Caco-2 (cell line): ENCODE measurements at regions not wholly inside any gene's neighbourhood (a gene's known extent, or its start where the extent isn't known, plus 50 kb on each side); places are given as distances from the start of the nearest gene placed in this dataset.

Experiments used
- BruUV-seq: library from RNA; stranded (reverse); fragments of 400-500 nt; replicated peaks from 2 replicates; lab custom pipeline; 2021; lab: Mats Ljungman, UMichigan
- CTCF ChIA-PET: fragments of 300-600 bp; sonication (Branson Sonifier 250); formaldehyde crosslinking; loops from one replicate; lab custom pipeline; 2022; ENCODE audit warnings: antibody characterized with exemption; lab: Charles Lee
- POLR2A ChIA-PET: fragments of 300-600 bp; sonication (Branson Sonifier 250); formaldehyde crosslinking; loops from one replicate; lab custom pipeline; 2022; ENCODE audit warnings: antibody characterized with exemption; lab: Charles Lee
- DNase-seq, 2 experiments: peaks; one replicate each; pipeline versions ENCODE4 v3.0.0 to v3.0.0-alpha.2; 2020 to 2022
- H3K27me3 ChIP-seq: replicated peaks from 2 replicates; pipeline ENCODE4 v1.6.0; 2011; ENCODE audit warnings: low read length; ENCODE audit not compliant: control insufficient read depth, insufficient read depth
- H3K36me3 ChIP-seq: 2 replicates; pipeline ENCODE4 v1.5.1; 2011; ENCODE audit warnings: low read length; ENCODE audit not compliant: control insufficient read depth, insufficient read depth
- H3K4me1 ChIP-seq: fragments of 250-450 bp; sonication (Bioruptor Pico); 2 replicates; pipeline ENCODE4 v1.5.1; 2020; ENCODE audit warnings: mild to moderate bottlenecking
- H3K4me3 ChIP-seq: 2 replicates; pipeline ENCODE4 v1.5.1; 2011; ENCODE audit warnings: low read depth, mild to moderate bottlenecking, control low read depth, low read length
- H3K9me3 ChIP-seq: fragments of 250-450 bp; sonication (Bioruptor Pico); 2 replicates; pipeline ENCODE4 v1.5.1; 2020; ENCODE audit warnings: mild to moderate bottlenecking, moderate library complexity
- H3K27ac Mint-ChIP-seq: one replicate; pipeline ENCODE4 v1.8.0; 2022; ENCODE audit warnings: mixed read lengths; ENCODE audit not compliant: unreplicated experiment
- H3K27me3 Mint-ChIP-seq: one replicate; pipeline ENCODE4 v1.8.0; 2022; ENCODE audit warnings: mixed read lengths; ENCODE audit not compliant: insufficient read depth, unreplicated experiment
- H3K36me3 Mint-ChIP-seq: one replicate; pipeline ENCODE4 v1.8.0; 2022; ENCODE audit warnings: mild to moderate bottlenecking, mixed read lengths; ENCODE audit not compliant: insufficient read depth, unreplicated experiment
- H3K4me1 Mint-ChIP-seq: one replicate; pipeline ENCODE4 v1.8.0; 2022; ENCODE audit warnings: low read depth, mixed read lengths; ENCODE audit not compliant: unreplicated experiment
- H3K4me3 Mint-ChIP-seq: one replicate; pipeline ENCODE4 v1.8.0; 2022; ENCODE audit warnings: mild to moderate bottlenecking, moderate library complexity, mixed read lengths; ENCODE audit not compliant: unreplicated experiment
- H3K9me3 Mint-ChIP-seq: one replicate; pipeline ENCODE4 v1.8.0; 2022; ENCODE audit warnings: mixed read lengths; ENCODE audit not compliant: unreplicated experiment
- intact Hi-C: fragments of 100-400 bp; cut with micrococcal nuclease; formaldehyde crosslinking; loops from one replicate; pipeline ENCODE4 v1.10.0; 2022; ENCODE audit not compliant: unreplicated experiment
- TF ChIP-seq, protein P1 (sequence below), 2 experiments: fragments of 200-600 bp in 1 of 2; IDR thresholded peaks; 1 replicate in 1 of 2; 2 replicates in 1 of 2; pipeline versions ENCODE4 v1.5.1 to v1.8.0; 2011 to 2022; ENCODE audit warnings: antibody characterized with exemption in 1 of 2, control low read depth in 1 of 2, inconsistent platforms in 1 of 2, low read depth in 1 of 2, low read length in 1 of 2, mild to moderate bottlenecking in 1 of 2, moderate library complexity in 1 of 2; ENCODE audit not compliant: insufficient read depth in 1 of 2, severe bottlenecking in 1 of 2, unreplicated experiment in 1 of 2

DNA sequence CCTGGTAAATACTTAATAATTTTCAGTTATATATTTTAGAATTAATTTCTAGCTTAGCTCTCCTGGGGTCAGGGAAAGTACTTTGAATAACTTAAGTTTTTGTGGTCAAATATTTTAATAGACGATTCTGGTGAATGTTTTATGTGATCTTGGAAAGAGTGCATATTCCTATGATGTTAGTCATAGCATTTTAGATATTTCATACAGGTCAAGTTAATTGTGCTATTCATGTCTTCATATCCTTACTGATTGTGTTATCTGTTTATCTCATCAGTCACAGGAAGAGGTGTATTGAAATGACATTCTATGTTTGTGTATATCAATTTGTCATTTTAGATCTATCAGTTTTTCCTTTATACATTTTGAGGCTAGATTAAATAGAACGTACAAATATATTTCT is 576.2 kb downstream of the CPS1 start:
- Mint-ChIP-seq H3K27ac (no peak overlapping the region), H3K27me3 (no peaks in the 10 kb centered on the region), H3K4me3 (no peak overlapping the region), H3K36me3 (no peaks in the 10 kb centered on the region), H3K4me1 (no peaks in the 10 kb centered on the region), H3K9me3 (peaks cover 10% of the 10 kb centered on the region)
- no peak for DNase-seq
- POLR2A ChIA-PET = no interaction called here
- BruUV-seq = no TSS peak
- intact Hi-C loops = no loop called here
- Histone ChIP-seq H3K27me3 (no peaks in the 10 kb centered on the region), H3K9me3 (no peaks in the 10 kb centered on the region), H3K36me3 (no peaks in the 10 kb centered on the region), H3K4me3 (no peak overlapping the region), H3K4me1 (no peaks in the 10 kb centered on the region)
- CTCF ChIA-PET = no interaction called here
- TF ChIP-seq, protein P1, sequence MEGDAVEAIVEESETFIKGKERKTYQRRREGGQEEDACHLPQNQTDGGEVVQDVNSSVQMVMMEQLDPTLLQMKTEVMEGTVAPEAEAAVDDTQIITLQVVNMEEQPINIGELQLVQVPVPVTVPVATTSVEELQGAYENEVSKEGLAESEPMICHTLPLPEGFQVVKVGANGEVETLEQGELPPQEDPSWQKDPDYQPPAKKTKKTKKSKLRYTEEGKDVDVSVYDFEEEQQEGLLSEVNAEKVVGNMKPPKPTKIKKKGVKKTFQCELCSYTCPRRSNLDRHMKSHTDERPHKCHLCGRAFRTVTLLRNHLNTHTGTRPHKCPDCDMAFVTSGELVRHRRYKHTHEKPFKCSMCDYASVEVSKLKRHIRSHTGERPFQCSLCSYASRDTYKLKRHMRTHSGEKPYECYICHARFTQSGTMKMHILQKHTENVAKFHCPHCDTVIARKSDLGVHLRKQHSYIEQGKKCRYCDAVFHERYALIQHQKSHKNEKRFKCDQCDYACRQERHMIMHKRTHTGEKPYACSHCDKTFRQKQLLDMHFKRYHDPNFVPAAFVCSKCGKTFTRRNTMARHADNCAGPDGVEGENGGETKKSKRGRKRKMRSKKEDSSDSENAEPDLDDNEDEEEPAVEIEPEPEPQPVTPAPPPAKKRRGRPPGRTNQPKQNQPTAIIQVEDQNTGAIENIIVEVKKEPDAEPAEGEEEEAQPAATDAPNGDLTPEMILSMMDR (IDR thresholded peaks at IDR 0.05; ENCODE audit: insufficient read depth in 1 of 2, low read depth in 1 of 2, low read length in 1 of 2, severe bottlenecking in 1 of 2, unreplicated experiment in 1 of 2) = no peak

DNA sequence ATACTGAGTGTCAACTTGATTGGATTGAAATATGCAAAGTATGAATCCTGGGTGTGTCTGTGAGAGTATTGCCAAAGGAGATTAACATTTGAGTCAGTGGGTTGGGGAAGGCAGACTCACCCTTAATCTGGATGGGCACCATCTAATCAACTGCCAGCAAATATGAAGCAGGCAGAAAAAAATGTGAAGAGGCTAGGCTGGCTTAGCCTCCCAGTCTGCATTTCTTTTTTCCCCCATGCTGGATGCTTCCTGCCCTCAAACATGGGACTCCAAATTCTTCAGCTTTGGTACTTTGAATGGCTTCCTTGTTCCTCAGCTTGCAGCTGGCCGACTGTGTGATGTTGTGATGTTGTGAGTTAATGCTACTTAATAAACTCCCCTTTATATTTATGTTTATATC is 577.4 kb downstream of the CPS1 start:
- POLR2A ChIA-PET = no interaction called here
- Mint-ChIP-seq H3K27me3 (no peaks in the 10 kb centered on the region), H3K27ac (no peak overlapping the region), H3K4me3 (no peak overlapping the region), H3K4me1 (no peaks in the 10 kb centered on the region), H3K36me3 (no peaks in the 10 kb centered on the region), H3K9me3 (peaks cover 17% of the 10 kb centered on the region)
- BruUV-seq = no TSS peak
- H3K27me3 ChIP-seq = no peaks in the 10 kb centered on the region
- no peaks in the 10 kb centered on the region for H3K4me1 ChIP-seq
- TF ChIP-seq, protein P1 (IDR thresholded peaks at IDR 0.05; ENCODE audit: insufficient read depth in 1 of 2, low read depth in 1 of 2, low read length in 1 of 2, severe bottlenecking in 1 of 2, unreplicated experiment in 1 of 2) = no peak
- DNase-seq = no peak
- intact Hi-C loops = no loop called here
- no peak overlapping the region for H3K4me3 ChIP-seq
- CTCF ChIA-PET = no interaction called here
- H3K36me3 ChIP-seq = no peaks in the 10 kb centered on the region
- no peaks in the 10 kb centered on the region for H3K9me3 ChIP-seq

GRCh38 chr2:211138551-211138950 is 582.2 kb downstream of the CPS1 start:
- intact Hi-C loops = no loop called here
- Histone ChIP-seq H3K27me3 (no peaks in the 10 kb centered on the region), H3K9me3 (no peaks in the 10 kb centered on the region), H3K4me3 (no peak overlapping the region), H3K36me3 (no peaks in the 10 kb centered on the region), H3K4me1 (no peaks in the 10 kb centered on the region)
- POLR2A ChIA-PET = no interaction called here
- Mint-ChIP-seq H3K4me3 (no peak overlapping the region), H3K27ac (no peak overlapping the region), H3K36me3 (no peaks in the 10 kb centered on the region), H3K9me3 (peaks cover 17% of the 10 kb centered on the region), H3K4me1 (no peaks in the 10 kb centered on the region), H3K27me3 (peaks cover under 1% of the 10 kb centered on the region)
- CTCF ChIA-PET = no interaction called here
- TF ChIP-seq, protein P1 (IDR thresholded peaks at IDR 0.05; ENCODE audit: insufficient read depth in 1 of 2, low read depth in 1 of 2, low read length in 1 of 2, severe bottlenecking in 1 of 2, unreplicated experiment in 1 of 2) = no peak
- BruUV-seq = no TSS peak
- no peak for DNase-seq
